GM18873 (cell line): ENCODE measurements at regions not wholly inside any gene's neighbourhood (a gene's known extent, or its start where the extent isn't known, plus 50 kb on each side); places are given as distances from the start of the nearest gene placed in this dataset.

Source experiments
- ATAC-seq: cut with Tn5 transposase; IDR thresholded peaks from one replicate; pipeline ENCODE4 v1.9.1; 2021; ENCODE audit warnings: mild to moderate bottlenecking, moderate library complexity, moderate number of reproducible peaks; ENCODE audit not compliant: unreplicated experiment, low FRiP score

DNA sequence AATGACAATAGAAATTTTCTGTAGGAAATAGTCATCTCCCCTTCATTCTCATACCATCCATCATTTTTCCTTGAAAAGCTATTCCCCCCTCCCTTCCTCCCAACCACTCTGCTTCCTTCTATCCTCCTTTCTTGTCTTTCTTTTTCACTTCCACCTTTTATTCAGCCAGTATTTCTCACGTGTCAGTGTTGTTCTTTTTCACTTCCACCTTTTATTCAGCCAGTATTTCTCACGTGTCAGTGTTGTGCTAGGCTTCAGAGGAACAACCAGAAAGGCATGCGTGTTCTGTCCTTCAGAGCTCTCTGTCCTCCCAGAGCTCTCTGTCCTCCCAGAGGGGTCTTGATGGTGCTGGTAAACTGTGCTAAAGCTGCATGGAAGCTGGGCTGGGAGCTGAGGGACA lies 419.6 kb downstream of the GADD45G start:
- no peak for ATAC-seq

DNA sequence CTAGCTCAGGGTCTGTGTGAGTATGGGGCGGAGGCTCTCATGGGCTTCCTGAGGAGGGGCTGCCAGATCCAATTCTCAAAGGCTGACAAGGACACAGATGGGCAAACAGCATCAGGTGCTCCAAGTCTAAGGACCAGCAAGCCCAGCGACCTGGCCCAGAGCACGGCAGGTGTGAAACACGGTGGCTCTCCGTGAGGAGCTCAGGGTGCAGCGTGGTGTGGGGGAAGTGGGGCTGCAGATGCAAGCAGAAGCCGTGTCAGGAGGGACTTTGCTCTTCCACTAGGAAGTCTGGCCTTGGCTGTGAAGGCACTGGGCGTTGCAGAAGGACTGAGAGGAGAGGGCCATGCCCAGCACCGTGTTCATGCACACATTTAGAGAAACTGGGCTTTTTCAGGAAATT lies 420.0 kb downstream of the GADD45G start:
- no peak for ATAC-seq

DNA sequence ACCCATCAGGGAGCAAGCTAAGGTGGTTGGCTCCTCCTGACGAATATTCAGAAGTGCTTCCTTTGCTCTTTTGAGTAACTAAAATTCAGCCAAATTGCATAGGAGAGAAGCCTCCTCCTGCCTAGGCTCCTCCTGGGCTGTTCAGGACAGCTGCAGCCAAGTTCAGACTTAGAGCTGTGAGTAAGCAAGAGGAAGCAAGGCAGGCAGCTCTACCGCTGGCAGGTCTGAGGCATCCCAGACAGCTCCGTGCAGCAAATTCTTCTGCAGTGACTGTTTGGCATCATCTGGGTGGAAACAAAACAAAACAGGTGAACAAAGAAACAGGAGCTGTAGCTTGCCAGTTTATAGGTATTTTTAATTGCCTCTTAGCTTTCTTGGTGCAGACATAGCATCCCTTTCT lies 421.0 kb downstream of the GADD45G start:
- no peak for ATAC-seq

DNA sequence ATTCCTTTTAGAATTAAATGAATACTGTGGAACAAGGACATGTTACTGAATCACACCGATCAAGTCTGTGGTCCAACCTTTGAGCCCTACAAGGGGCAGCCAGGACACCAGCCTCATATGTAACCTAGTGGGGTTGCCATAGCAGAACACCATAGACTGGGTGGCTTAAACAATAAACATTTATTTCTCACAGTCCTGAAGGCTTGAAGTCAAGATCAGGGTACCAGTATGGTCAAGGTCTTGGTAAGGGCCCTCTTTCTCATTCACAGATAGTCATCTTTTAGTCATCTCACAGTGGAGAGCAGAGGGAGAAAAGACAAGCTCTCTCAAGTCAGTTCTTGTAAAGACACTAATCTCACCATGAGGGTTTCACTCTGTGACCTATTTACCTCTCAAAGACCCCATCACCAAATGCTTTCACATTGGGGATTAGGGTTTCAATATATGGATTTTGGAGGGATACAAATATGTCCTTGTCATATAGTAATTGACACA lies 422.5 kb downstream of the GADD45G start:
- no peak for ATAC-seq

DNA sequence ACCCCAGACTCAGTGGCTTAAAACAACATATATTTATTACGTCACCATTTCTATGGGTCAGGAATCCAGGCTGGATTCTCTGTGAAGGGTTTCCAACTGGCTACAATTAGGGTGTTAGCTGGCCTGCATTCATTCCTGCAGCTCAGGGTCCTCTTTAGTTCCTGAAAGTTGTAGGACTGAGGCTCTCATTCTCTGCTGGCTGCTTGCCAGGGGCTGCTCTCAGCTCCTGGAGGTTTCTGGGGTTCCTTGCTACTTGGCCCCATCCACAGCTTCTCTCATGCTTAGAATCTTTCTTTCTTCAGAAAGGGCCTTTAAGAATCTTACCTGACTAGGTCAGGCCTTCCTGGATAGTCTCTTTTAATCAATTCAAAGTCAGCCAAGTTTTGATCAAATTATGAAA lies 424.6 kb downstream of the GADD45G start:
- no peak for ATAC-seq

DNA sequence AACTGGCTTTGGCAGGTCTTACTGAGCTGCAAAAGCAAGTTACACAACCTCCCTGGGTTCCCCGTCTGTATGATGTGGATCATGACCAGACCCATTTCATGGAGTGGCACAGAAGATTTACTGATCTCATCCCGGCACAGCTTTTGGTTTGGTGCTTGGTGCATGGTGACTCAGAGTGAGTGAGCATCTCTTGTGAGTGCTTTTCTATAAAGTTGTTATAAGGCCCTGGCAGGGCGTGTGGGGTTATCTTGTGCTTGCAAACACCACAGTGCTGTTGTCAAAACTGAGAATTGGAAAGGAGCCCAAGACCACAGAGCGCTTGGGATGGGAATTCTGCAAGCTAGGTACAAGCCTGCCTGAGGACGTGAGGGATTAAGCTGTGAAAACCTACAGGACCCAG lies 425.2 kb downstream of the GADD45G start:
- ATAC-seq, result no peak

DNA sequence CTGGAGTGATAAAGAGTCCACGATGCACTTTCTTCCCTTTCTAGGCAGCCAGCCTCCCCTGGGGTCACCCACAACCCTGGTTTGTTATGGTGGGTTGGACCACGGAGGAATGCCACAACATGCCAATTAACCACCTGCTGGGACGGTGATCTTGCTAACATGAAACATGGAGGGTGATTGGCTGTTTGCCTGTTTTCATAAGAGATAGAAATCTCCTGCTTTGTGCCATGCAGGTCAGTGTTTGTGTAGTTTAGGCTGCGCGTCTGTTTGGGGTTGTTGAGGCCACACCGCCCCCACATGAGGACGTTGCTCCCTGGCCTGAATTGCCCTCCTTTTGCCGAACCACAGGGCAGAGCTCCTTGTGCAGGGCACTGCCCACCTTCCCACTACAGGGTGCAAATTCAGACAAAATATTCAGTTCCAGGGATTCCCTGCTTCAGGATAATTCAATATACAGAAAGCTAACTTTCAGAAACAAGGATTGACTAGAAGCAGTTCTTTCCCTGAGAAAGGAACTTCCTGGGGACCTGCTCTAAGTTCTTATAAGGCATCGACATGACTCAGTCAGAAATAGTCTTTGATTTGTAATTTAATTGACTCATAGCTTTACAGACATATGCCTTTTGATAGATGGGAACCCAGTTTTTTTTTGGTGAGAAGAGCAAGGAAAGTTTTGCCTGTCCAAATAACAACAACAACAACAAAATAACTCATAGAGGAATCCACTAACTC lies 427.6 kb downstream of the GADD45G start:
- ATAC-seq, result no peak

DNA sequence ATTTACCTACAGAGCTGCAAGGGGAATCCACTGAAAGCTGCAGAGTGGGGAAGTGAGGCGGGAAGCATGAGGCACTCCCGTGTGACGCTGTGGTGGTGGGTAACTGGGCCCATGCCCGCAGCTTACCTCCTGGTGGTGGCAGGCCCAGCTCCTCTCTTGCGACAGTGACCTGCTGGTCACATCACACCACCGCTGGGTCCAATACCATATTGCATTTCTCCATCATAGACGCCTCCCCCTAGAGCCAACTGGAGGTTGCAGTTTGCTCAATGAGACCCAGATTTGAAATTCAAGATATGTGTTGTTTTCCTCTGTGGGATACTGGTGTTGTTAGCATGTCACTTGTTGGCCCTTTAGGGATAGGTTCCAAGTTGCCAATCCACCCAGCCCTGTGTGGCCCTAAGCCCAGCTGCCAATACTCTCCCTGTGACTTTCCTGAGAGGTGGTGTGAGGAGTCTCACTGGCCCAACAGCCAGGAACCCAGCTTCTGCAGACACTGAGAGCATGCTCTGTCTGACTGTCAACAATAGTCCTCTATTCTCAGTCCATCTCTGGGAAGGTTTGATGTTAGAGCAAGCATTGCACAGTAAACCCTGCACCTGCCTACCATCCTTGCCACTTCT lies 428.3 kb downstream of the GADD45G start:
- no peak for ATAC-seq

DNA sequence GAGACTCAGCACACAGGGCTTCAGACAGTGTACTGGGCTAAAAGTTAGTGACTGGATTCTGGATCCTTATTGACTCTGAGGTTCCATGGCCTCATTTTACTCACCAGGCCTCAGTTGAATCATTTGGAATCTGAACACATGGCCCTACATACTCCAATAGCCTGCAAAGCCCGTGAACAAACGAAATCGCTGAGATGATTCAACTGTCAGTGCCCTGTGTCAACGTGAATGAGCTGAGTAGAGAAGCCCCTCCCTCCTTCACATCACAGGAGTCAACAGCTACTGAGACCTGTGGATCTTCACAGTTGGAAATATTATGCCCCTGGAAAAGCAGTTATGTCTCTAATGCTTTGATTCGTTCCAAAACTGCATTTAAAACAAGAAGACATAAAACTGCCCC lies 429.3 kb downstream of the GADD45G start:
- ATAC-seq, result no peak

DNA sequence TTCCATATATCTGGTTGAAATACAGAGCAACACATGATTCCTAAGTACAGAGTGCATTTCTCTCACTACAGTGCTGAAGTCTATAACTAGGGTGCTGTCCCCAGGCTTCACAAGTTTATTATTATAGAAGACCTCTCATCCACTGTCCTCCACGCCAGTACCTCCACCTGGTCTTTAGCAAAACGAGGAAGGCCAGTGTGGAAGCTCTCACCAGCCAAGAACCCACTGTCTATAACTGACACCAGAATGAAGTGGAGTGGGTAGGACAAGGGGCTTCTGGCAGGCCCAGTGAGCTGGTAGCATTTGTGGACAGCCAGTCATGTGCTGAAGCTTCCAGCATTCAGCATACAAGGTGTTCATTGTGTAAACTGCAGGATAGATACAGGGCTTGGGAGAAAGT lies 430.7 kb downstream of the GADD45G start:
- no peak for ATAC-seq

DNA sequence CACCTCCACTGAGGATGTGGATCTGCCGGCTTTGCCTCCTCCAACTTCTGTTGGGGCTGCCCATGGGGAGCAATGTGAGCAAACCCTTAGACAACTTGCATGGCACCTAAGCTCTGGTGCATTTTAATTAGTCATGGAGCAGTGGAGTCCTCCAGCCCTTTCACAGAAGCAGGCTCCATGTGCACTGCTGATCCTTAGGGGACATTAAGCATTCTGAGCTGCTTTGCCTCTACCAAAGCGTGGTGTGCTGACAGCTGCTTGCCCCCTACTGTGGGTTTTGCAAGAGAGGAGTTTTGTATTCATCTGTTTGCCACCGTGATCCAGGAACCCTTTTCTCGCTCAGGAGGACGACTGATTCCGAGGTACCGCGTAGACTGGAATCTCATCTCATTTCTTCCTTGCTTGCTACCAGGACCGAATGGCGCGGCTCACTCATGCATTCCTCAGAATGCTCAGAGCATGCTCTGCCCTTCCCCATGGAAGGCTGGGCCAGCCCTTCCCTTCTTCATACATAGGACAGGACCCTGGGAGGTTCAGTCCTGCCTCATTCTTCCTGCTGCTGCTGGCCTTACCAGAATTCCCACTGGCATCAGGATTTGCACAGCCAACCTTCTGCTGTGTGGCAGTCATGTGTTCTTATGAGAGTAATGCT lies 432.5 kb downstream of the GADD45G start:
- ATAC-seq, result no peak

DNA sequence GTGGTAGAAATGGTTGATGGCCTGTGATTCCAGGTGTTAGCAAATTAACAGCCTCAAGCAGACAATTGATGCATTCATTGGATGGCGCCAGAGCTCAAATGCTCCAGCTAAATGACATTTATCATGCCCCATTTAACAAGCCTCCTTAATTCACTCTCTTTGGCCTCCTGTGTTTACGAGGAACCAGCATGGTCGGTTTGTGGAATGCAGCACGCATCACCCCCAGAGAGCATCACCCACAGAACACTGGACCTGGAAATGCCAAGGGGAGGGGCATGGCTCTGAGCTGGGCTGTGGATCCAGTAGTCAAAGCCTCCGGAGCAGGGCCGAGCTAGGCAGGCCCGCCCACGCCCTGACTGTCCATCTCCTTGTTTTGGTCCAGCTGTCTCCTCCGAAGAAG lies 434.0 kb downstream of the GADD45G start:
- no peak for ATAC-seq

DNA sequence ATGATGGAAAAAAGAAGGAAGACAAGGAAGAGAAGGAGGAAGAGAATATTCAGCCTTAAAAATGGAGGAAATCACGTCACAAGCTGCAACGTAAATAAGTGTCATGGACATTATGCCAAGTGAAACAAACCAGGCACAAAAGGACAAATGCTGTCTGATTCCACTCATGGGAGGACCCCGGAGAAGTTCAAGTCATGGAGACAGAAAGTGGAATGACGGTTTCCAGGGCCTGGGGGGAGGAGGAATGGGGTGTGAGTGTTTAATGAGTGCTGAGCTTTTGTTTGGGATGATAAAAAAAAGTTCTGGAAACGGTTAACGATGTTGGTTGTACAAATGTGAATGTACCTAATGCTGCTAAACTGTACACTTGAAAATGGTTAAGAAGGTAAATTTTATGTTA lies 439.5 kb downstream of the GADD45G start:
- no peak for ATAC-seq

DNA sequence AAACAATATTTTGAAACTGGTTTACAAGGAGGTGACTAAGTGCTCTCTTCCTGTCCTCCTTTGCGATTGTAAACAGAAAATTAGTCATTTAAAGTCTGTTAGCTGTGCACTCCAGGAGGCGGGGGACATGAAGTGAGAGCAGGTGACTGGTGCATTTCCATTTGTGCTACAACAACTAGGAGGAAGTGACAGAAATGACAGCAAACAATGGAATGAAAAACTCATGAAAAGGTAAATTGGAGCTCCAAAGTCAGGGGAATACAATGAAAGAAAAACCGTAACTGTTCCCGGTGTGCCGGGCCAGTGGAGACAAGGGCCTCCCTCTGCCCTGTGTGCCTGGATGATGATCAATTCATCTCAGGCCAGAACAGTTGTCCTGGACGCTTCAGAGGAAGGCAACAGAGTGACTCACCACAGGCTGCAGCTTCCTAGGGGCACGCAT lies 439.9 kb downstream of the GADD45G start:
- ATAC-seq, result no peak

DNA sequence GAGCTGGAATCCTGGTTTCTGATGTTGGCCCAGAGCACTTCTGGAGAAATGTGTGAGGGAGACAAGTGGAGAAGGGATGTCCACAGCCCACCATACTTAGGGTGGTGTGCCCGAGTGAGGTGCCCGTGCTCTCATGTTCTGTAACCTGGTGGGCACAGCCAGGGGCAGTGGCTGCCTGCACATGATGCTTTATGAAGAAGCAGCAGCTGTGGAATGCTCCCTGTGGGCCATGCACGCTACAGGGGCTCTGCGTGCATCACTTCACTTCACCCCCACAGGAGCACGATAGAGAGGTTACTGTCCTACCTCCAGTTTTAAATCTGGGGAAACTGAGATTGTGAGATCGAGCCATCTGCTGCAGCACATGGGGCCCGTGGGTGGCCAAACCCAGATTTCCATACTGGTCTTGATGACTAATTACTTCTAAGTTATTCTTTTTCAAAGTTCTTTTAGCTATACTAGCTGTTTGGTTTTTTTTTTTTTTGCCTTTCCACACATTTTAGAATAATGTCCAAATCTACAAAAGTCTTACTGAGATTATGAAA lies 441.6 kb downstream of the GADD45G start:
- no peak for ATAC-seq

DNA sequence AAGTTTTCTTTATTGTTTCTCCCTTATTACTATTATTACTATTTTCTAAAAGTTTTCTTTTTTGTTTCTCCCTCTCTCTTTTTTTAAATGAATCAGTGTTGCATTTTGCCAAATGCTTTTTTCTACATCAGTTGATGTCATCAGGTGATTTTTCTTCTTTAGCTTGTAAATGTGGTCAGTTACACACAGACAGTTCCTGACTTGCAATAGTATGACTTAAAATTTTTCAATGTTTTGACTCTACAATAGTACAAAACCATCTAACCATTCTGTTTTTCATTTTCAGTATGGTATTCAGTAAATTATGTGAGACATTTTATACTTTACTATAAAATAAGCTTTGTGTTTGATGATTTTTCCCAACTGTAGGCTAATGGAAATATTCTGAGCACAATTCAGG lies 443.0 kb downstream of the GADD45G start:
- ATAC-seq, result no peak

DNA sequence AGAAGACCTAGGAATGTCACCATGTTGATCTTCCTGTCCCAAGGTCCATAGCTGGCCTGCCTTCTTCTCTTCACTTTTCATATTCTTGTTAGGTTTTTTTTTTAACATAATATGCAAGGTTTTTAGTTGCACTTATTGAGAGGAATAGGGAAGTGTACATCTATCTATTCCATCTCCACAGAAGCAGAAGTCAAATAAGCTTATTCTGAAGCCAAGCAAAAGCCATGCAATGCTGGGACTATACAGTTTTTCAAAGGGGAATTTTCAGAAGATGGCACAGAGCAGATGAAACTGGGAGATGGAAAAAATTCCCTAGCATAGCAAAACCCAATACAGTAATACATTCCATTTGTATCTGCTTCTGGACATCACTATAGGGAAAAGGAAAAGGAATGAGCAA lies 447.6 kb downstream of the GADD45G start:
- no peak for ATAC-seq

DNA sequence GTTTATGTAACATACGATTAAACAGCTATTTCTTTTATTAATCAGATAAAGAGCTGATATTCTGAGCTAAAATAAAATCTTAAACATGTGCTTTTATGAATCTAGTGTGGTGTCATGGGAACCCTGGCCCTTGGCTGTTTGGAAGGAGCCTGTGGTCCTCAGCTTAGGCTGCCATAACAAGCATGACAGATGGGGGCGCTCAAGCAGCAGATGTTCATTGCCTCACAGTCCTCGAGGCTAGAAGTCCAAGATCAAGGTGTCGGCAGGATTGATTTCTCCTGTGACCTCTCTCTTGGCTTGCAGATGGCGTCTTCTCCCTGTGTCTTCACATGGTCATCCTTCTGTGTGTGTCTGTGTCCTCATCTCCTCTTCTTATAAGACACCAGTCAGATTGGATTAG lies 448.2 kb downstream of the GADD45G start:
- ATAC-seq, result no peak

DNA sequence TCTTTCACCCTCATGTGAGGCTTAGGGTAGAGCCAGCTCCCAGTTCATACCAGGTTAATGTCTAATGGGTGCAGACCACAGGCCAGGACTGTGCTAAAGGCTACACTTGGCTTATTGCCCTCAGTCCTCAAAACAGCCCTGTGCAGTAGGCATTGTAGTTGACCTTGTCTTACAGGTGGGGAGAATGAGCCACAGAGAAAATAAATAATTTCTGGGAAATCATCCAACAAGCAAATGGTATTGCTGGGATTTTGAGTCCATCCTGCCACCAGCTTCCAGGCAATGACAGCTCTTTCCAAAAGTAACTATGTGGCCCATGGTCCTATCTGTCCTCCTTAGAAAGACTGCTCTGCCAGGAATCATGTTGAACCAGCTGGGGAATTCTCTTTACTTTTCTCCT lies 450.0 kb downstream of the GADD45G start:
- ATAC-seq, result no peak

DNA sequence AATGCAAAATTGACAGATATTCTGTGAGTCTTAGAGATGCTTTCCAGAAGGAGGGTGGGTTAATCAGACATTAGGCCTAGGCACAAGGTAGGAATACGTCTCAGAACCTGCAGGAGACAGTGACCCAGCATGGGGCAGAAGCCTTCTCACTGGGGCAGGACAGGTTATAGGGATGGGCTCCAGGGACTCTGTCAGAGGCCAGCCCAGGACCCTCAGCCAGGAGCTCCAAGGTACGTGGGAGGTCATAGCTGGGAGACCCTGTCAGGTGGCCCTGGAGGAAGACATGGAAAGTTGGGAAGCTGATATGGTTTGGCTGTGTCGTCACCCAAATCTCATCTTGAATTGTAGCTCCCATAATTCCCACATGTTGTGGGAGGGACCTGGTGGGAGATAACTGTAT lies 450.4 kb downstream of the GADD45G start:
- ATAC-seq, result no peak

DNA sequence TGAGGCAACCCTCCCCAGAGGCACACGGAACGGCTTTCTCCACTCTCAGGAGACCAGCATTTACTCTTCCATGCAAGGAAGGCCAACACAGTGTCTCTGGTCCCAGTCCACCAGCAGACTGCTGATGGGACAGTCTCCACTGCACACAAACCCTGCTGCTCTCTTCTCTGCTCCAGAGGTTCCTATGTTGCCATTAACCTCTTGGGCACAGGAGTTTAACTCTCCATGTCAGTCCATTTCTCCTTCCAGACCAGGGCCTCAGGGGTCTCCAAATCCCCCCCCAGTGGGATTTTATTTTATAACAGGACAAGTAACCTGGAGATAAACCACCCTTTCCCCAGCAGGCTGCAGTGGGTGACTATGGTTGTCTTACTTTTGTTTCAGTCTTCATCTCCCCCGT lies 452.5 kb downstream of the GADD45G start:
- no peak for ATAC-seq
